Activated CD8-positive, alpha-beta memory T cell treated with anti-CD3 and anti-CD28 coated beads, Interleukin-2, amount 50 U/mL, for 1 hour (primary cell): ENCODE measurements at regions not wholly inside any gene's neighbourhood (a gene's known extent, or its start where the extent isn't known, plus 50 kb on each side); places are given as distances from the start of the nearest gene placed in this dataset.

ENCODE experiments used
- DNase-seq: peaks from one replicate; pipeline ENCODE4 v3.0.0-alpha.2; 2020; ENCODE audit errors: extremely low read depth

DNA sequence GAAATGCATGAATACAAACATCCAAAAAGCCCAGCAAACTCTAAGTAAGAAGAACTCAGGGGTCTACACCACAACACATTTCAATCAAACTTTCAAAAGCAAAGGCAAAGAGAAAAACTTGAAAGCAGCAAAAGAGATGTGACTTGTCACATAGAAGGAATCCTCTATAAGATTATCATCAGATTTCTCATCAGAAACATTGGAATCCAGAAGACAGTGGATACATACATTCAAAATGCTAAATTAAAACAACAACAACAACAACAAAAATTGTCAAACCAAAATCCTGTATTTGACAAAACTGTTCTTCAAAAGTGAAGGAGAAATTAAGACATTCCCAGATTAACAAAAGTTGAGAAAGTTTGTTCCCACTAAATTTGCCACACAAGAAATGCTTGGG lies 362.7 kb downstream of the ZNF608 start:
- no peak for DNase-seq

DNA sequence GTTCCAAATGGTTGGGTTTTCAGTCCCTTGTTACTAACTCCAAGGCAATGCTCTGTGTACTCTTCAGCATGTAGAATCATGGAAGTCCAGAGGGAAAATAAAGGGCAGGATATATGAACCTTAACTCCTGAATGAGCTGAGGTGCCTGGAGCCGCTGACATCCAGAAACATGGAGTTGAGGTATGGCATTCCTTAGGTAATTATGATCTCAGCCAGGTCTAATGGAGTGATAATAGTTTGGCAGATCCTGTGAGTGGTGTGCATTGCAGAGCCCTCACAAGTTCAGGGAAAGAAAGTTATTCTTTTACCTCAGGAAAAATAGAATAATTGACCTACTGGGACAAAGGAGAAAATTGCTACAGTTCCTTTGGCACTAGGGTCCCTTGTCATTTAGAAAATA lies 369.1 kb downstream of the ZNF608 start:
- DNase-seq, result no peak

GRCh38 chr5:124373883-124374282 lies 372.6 kb downstream of the ZNF608 start:
- DNase-seq, result no peak

DNA sequence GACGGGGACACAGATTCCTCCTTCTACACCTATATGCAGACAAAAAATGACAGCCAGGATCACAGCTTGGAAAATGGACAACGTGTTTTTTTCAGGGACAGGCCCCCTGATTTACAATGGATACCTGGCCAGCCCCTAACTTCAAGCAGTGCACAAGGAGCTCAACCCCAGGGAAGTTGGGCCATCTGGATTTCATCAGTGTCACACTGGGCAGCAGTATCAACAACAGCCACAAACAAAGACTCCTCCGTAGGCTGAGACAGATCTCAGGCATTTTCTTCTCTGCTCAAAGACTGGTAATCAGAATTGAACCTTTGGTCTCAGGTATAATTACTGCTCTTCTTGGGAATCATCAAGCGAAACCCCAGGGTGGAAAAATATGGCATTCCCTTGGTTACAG lies 374.0 kb downstream of the ZNF608 start:
- DNase-seq, result no peak

GRCh38 chr5:124371111-124371706 lies 375.2 kb downstream of the ZNF608 start:
- no peak for DNase-seq

- DNase-seq, result no peak
Measured at GRCh38 chr5:124370601-124371000, 375.8 kb downstream of the ZNF608 start.

DNA sequence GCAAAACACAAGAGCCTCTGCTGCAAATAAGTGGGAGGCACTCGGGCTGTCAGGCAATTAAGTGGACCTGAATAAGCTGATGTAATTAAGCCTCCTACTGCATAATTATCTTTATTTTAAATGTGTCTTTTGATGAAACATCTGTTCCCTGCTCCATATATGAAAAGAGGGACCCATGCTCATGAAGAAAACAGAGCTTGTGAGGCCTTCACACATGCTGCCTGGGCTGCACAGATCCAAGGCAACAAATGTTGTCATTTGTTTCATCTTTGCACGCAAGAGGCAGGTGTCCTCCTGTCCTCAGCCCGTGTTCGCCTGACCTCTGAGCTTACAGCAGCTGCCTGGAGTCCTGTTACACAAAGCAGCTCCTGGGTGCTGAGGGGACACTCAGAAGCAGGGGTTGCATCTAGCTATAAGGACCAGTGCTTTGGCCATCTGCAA lies 381.1 kb downstream of the ZNF608 start:
- DNase-seq, result no peak

- DNase-seq, result no peak
Measured at GRCh38 chr5:124355928-124356327, 390.5 kb downstream of the ZNF608 start.

DNA sequence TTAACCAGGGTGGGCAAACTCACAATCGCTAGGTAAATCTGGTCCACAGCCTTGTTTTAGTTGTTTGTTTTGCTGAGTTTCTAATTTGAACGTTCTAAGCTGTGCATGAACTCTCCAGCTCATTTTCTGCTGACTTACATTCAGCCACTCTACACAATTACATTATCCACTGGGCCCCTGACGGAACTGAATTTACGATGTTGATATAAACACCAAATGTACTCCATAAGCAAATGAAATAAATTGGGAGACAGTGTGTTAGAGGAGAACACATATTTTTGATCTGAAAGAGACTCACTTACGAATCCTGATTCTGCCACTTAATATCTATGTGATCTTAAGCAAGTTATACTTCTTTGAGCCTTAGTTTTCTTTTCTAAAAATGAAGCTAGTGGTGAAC lies 393.4 kb downstream of the ZNF608 start:
- DNase-seq, result no peak

GRCh38 chr5:124352312-124352711 lies 394.1 kb downstream of the ZNF608 start:
- DNase-seq, result no peak

DNA sequence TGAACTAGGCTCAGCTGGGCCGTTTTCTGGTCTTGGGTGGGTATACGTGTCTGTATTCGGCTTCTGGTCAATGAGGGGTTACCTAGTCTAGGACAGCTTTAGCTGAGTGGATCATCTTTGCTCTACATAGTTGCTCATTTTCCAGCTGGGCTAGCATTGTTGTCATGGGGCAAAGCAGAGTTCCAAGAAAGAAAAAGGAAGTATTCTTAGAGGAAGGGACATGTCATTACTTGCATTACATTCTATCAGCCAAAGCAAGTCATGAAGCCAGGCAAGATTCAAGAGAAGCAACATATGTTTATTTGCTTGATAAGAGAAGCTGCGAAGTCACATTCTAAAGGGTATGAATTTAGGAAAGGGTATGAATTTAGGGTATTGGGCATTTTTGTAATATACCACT lies 396.5 kb downstream of the ZNF608 start:
- DNase-seq, result no peak

DNA sequence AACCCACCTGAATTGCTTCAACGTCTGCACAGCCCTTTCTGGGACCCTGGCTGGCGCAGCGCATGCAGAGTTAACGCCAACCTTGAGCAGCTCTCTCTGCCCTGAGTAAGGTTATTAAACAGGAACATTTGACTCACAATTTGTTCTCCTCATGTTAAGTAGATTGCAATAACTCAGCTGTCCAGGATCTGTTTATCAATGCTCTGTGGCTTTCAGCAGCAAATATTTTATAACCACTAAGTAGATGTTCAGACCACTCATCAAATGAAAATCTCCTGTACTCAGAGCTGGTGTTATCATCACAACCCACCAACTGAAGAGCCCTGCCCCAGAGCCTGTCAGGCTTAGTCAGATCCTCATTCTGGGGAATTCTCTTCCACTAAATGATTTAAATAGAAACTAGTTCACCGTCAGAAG lies 403.0 kb downstream of the ZNF608 start:
- DNase-seq, result no peak

- DNase-seq, result no peak
Measured at GRCh38 chr5:124342986-124343385, 403.5 kb downstream of the ZNF608 start.

GRCh38 chr5:124342584-124342983 lies 403.9 kb downstream of the ZNF608 start:
- no peak for DNase-seq

- no peak for DNase-seq
Measured at GRCh38 chr5:124342027-124342471, 404.4 kb downstream of the ZNF608 start.

GRCh38 chr5:124341066-124341858 lies 405.2 kb downstream of the ZNF608 start:
- no peak for DNase-seq

GRCh38 chr5:124337996-124338395 lies 408.4 kb downstream of the ZNF608 start:
- no peak for DNase-seq

DNA sequence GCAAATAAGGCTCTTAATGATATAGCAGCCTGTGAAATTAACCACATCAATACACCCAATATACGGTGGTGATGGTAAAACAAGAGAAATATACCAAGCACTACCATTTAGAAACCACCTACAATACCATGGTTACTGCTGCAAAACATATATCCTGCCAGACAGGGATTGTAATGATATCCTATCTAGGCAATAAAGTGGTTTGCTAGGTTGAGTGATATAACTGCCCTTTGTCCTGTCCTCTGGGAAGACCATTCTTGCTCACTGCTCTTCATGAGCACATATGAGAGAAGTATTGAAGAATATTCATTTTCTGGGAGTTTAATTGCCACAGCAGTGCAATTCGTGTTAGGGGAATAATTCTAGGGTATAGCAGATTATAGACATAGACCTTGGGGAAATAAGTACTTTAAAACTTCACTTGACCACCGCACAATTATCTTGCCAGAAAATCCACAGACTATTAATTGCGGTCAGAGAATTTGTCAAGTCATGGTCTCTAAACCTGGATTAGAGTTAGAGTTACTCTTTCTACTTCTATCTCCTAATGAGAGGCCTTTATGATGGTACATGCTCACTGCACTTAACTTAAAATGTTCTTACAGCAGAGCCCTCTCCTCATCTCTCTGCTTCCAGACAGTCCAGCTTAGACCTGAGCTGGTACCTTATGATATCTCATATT lies 413.0 kb downstream of the ZNF608 start:
- DNase-seq, result no peak

- DNase-seq, result no peak
Measured at GRCh38 chr5:124332273-124332672, 414.2 kb downstream of the ZNF608 start.

DNA sequence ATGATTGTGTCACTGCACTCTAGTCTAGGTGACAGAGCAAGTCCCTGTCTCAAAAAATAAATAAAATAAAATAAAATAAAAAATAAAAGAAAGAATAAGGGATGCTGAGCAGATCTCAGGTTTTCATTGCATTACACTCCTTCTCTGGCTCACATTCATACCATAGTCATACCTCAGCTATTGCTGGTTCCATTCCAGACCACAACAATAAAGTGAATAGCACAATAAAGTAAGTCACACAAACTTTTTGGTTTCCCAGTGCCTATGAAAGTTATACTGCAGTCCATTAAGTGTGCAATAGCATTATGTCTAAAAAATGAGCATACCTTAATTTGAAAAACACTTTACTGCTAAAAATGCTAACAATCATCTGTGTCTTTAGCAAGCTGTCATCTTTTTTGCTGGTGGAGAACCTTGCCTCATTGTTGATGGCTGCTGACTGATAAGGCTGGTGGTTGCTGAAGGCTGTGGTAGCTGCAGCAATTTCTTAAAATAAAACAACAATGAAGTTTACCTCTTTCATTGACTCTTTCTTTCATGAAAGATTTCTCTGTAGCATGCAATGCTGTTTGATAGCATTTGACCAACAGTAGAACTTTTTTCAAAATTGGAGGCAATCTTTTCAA lies 415.7 kb downstream of the ZNF608 start:
- DNase-seq, result no peak

DNA sequence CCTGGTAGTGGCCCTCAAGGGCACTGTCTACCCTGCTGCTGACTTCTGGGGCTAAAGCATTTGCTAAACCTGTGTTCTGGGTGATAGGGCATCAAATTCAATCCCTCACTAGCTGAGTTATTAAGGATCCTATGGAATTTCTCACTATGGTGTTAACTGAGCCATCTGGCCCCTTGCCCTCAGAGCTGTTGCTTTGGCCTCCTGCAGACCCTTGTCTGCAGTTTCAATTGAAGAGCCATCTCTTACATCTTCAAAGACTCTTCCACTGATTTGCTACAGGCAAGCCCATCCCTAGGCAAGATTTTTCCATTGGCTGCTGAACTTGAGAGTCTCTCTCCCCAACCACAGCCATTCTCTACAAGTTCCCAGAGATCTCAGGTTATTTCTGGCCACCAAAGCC lies 418.2 kb downstream of the ZNF608 start:
- DNase-seq, result no peak

- no peak for DNase-seq
Measured at GRCh38 chr5:124318661-124319060, 427.8 kb downstream of the ZNF608 start.
